IMR-90 (cell line): ENCODE measurements at regions not wholly inside any gene's neighbourhood (a gene's known extent, or its start where the extent isn't known, plus 50 kb on each side); places are given as distances from the start of the nearest gene placed in this dataset.

Experiments
- ATAC-seq: fragments of 200-7000 bp; cut with Tn5 transposase; 2 replicates; pipeline ENCODE4 v1.9.1; 2020; ENCODE audit warnings: low read depth, mild to moderate bottlenecking, moderate library complexity
- BruUV-seq: library from RNA; stranded (reverse); fragments of 400-500 nt; replicated peaks from 2 replicates; lab custom pipeline; 2021; lab: Mats Ljungman, UMichigan
- CTCF ChIA-PET: fragments of 300-600 bp; formaldehyde crosslinking; extraction: SDS; loops from one replicate; lab custom pipeline; 2021; ENCODE audit warnings: antibody characterized with exemption; lab: Yijun Ruan, JAX
- POLR2A ChIA-PET: fragments of 300-600 bp; sonication (Branson Sonifier 250); formaldehyde crosslinking; loops from one replicate; lab custom pipeline; 2022; ENCODE audit warnings: antibody characterized with exemption; ENCODE audit not compliant: unreplicated experiment; lab: Charles Lee
- DNase-seq: peaks from one replicate; pipeline ENCODE4 v3.0.0; 2013
- H2AFZ ChIP-seq: replicated peaks from 2 replicates; pipeline ENCODE3; 2013; ENCODE audit warnings: low read length, mild to moderate bottlenecking; ENCODE audit not compliant: poor library complexity
- H2AK5ac ChIP-seq: 2 replicates; pipeline ENCODE4 v1.6.1; 2013; ENCODE audit warnings: low read depth, low read length, inconsistent platforms
- H2AK9ac ChIP-seq: replicated peaks from 2 replicates; pipeline ENCODE3; 2013; ENCODE audit warnings: mild to moderate bottlenecking, low read depth, low read length, moderate library complexity; ENCODE audit not compliant: poor library complexity
- H2BK120ac ChIP-seq: 2 replicates; pipeline ENCODE4 v1.6.1; 2013; ENCODE audit warnings: low read depth, low read length, inconsistent platforms
- H2BK15ac ChIP-seq: 3 replicates; pipeline ENCODE4 v1.6.1; 2013; ENCODE audit warnings: low read depth, low read length, inconsistent platforms
- H2BK20ac ChIP-seq: 2 replicates; pipeline ENCODE4 v1.6.1; 2013; ENCODE audit warnings: low read depth, mild to moderate bottlenecking, inconsistent platforms, low read length, moderate library complexity
- H2BK5ac ChIP-seq: 2 replicates; pipeline ENCODE4 v1.6.1; 2013; ENCODE audit warnings: mild to moderate bottlenecking, low read depth, low read length, inconsistent platforms; ENCODE audit not compliant: poor library complexity, severe bottlenecking
- H3K14ac ChIP-seq: replicated peaks from 2 replicates; pipeline ENCODE4 v1.6.1; 2013; ENCODE audit warnings: low read depth, low read length, inconsistent platforms
- H3K18ac ChIP-seq: 2 replicates; pipeline ENCODE4 v1.6.1; 2013; ENCODE audit warnings: low read depth, low read length, control low read depth
- H3K23ac ChIP-seq: 2 replicates; pipeline ENCODE4 v1.6.1; 2013; ENCODE audit warnings: low read depth, low read length, inconsistent platforms
- H3K27ac ChIP-seq: 2 replicates; pipeline ENCODE4 v1.5.1; 2013; ENCODE audit warnings: mild to moderate bottlenecking, control low read depth, low read length; ENCODE audit not compliant: insufficient read depth
- H3K27me3 ChIP-seq: 2 replicates; pipeline ENCODE4 v1.6.1; 2013; ENCODE audit warnings: low read length; ENCODE audit not compliant: control insufficient read depth, insufficient read depth
- H3K36me3 ChIP-seq: 2 replicates; pipeline ENCODE4 v1.6.1; 2013; ENCODE audit warnings: low read length, mixed read lengths; ENCODE audit not compliant: control insufficient read depth, insufficient read depth
- H3K4ac ChIP-seq: 2 replicates; pipeline ENCODE4 v1.6.1; 2013; ENCODE audit warnings: low read depth, low read length, inconsistent platforms
- H3K4me1 ChIP-seq: 2 replicates; pipeline ENCODE4 v1.6.1; 2013; ENCODE audit warnings: low read length, mixed read lengths; ENCODE audit not compliant: control insufficient read depth, insufficient read depth
- H3K4me2 ChIP-seq: 2 replicates; pipeline ENCODE4 v1.6.1; 2013; ENCODE audit warnings: low read depth, mild to moderate bottlenecking, control low read depth, low read length, moderate library complexity
- H3K4me3 ChIP-seq: 2 replicates; pipeline ENCODE4 v1.5.1; 2013; ENCODE audit warnings: low read depth, mild to moderate bottlenecking, control low read depth, low read length, moderate library complexity; ENCODE audit not compliant: insufficient read depth
- H3K56ac ChIP-seq: 2 replicates; pipeline ENCODE4 v1.6.1; 2013; ENCODE audit warnings: low read length, inconsistent platforms; ENCODE audit not compliant: insufficient read depth; ENCODE audit errors: extremely low read depth
- H3K79me1 ChIP-seq, 2 experiments: 2 replicates each; pipeline ENCODE4 v1.6.1; 2013; ENCODE audit warnings: low read length in 2 of 2, inconsistent platforms in 1 of 2, low read depth in 1 of 2
- H3K9ac ChIP-seq: 2 replicates; pipeline ENCODE4 v1.6.1; 2013; ENCODE audit warnings: low read depth, low read length, control low read depth
- H3K9me1 ChIP-seq: 2 replicates; pipeline ENCODE4 v1.6.1; 2013; ENCODE audit warnings: low read length, inconsistent platforms; ENCODE audit not compliant: insufficient read depth
- H3K9me3 ChIP-seq: 2 replicates; pipeline ENCODE4 v1.6.1; 2013; ENCODE audit warnings: low read length; ENCODE audit not compliant: control insufficient read depth, insufficient read depth
- H4K20me1 ChIP-seq: 2 replicates; pipeline ENCODE4 v1.6.1; 2013; ENCODE audit warnings: low read length, inconsistent platforms; ENCODE audit not compliant: insufficient read depth
- H4K5ac ChIP-seq: 2 replicates; pipeline ENCODE4 v1.6.1; 2013; ENCODE audit warnings: mild to moderate bottlenecking, low read depth, low read length, control low read depth
- H4K8ac ChIP-seq, 2 experiments: 2 replicates each; pipeline ENCODE4 v1.6.1; 2013; ENCODE audit warnings: low read depth in 2 of 2, low read length in 2 of 2, control low read depth in 1 of 2, inconsistent platforms in 1 of 2
- H4K91ac ChIP-seq: 2 replicates; pipeline ENCODE4 v1.6.1; 2013; ENCODE audit warnings: low read depth, low read length, inconsistent platforms; ENCODE audit not compliant: insufficient read depth
- BHLHE40 ChIP-seq: fragments of 150-350 bp; IDR thresholded peaks from 2 replicates; pipeline ENCODE4 v1.6.1; 2016; ENCODE audit warnings: mild to moderate bottlenecking, low read depth, low read length
- CEBPB ChIP-seq: IDR thresholded peaks from 2 replicates; pipeline ENCODE4 v1.6.1; 2012; ENCODE audit warnings: low read depth, low read length, improper control_type of control experiment
- CHD1 ChIP-seq: IDR thresholded peaks from 2 replicates; pipeline ENCODE4 v1.6.1; 2012; ENCODE audit warnings: low read depth, low read length, improper control_type of control experiment
- FOS ChIP-seq: fragments of 150-350 bp; IDR thresholded peaks from 2 replicates; pipeline ENCODE4 v1.6.1; 2016; ENCODE audit warnings: low read depth, low read length
- MAFK ChIP-seq: IDR thresholded peaks from 2 replicates; pipeline ENCODE4 v1.6.1; 2012; ENCODE audit warnings: low read depth, low read length, improper control_type of control experiment
- MAZ ChIP-seq: IDR thresholded peaks from 2 replicates; pipeline ENCODE4 v1.6.1; 2012; ENCODE audit warnings: low read depth, mild to moderate bottlenecking, low read length, improper control_type of control experiment, moderate library complexity, borderline replicate concordance
- MXI1 ChIP-seq: IDR thresholded peaks from 2 replicates; pipeline ENCODE4 v1.6.1; 2012; ENCODE audit warnings: low read depth, mild to moderate bottlenecking, low read length, moderate library complexity, borderline replicate concordance
- NFE2L2 ChIP-seq: fragments of 150-350 bp; IDR thresholded peaks from 2 replicates; pipeline ENCODE4 v1.6.1; 2016; ENCODE audit warnings: low read depth, mild to moderate bottlenecking, low read length
- POLR2A ChIP-seq: IDR thresholded peaks from 2 replicates; pipeline ENCODE4 v1.6.1; 2012; ENCODE audit warnings: mild to moderate bottlenecking, low read depth, low read length
- RAD21 ChIP-seq: IDR thresholded peaks from 2 replicates; pipeline ENCODE4 v1.6.1; 2012; ENCODE audit warnings: low read length, improper control_type of control experiment
- RCOR1 ChIP-seq: IDR thresholded peaks from 2 replicates; pipeline ENCODE4 v1.6.1; 2012; ENCODE audit warnings: mild to moderate bottlenecking, low read length, improper control_type of control experiment; ENCODE audit not compliant: insufficient replicate concordance
- SMC3 ChIP-seq: fragments of 150-350 bp; IDR thresholded peaks from 2 replicates; pipeline ENCODE4 v1.6.1; 2016; ENCODE audit warnings: low read depth, mild to moderate bottlenecking, antibody characterized with exemption, low read length, moderate library complexity
- WGBS, 2 experiments: methylation state at CpG; one replicate each; pipeline versions ENCODE4 v1.1.5 to v1.1.7; 2013; ENCODE audit warnings: missing lambda C conversion rate in 2 of 2; ENCODE audit not compliant: insufficient read length in 1 of 2; ENCODE audit errors: extremely low coverage in 2 of 2; 5-methylcytosine and 5-hydroxymethylcytosine counted together
- dilution Hi-C: fragments of 300-500 bp; cut with HindIII; formaldehyde crosslinking; loops from one replicate; pipeline ENCODE4 v1.14.3; 2018; ENCODE audit warnings: low sequenced_read_pairs; ENCODE audit not compliant: unreplicated experiment
- in situ Hi-C: fragments of 300-500 bp; cut with MboI; formaldehyde crosslinking; loops from 3 replicates; pipeline ENCODE4 v1.14.3; 2019; ENCODE audit warnings: low sequenced_read_pairs, inconsistent platforms, mixed read lengths
- intact Hi-C: fragments of 100-400 bp; cut with micrococcal nuclease; formaldehyde crosslinking; loops from 2 replicates; pipeline ENCODE4 v1.10.0; 2022
- TF ChIP-seq, protein P1 (sequence below): fragments of 150-350 bp; IDR thresholded peaks from 2 replicates; pipeline ENCODE4 v1.6.1; 2017; ENCODE audit warnings: mild to moderate bottlenecking, antibody characterized with exemption, low read length, low read depth
- TF ChIP-seq, protein P2 (sequence below): fragments of 150-350 bp; IDR thresholded peaks from 2 replicates; pipeline ENCODE4 v1.6.1; 2016; ENCODE audit warnings: low read depth, mild to moderate bottlenecking, low read length, moderate library complexity, borderline replicate concordance
- TF ChIP-seq, protein P3 (sequence below): conservative IDR thresholded peaks from 2 replicates; pipeline ENCODE4 v1.5.1; 2012; ENCODE audit warnings: mild to moderate bottlenecking, low read depth, low read length, improper control_type of control experiment

DNA sequence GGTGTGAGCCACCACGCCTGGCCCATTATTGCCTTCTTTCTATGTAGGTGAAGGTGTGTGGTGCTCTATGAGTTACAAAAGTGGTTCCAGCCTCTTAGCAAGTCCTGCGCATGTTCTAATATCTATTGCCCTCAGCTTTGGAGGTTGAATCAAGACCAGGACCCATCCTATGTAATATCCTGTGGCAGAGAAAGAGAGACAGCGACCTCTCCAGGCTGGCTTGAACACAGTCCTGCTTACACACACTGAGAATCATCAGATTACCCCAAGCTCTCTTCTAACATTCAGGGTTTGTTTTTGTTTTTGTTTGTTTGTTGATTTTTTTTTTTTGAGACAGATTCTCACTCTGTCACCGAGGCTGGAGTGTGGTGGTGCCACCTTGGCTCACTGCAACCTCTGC lies 94.7 kb upstream of the OSMR start:
- Histone ChIP-seq H2AFZ (no peak overlapping the region), H3K56ac (no peak overlapping the region), H3K9me3 (no peaks in the 10 kb centered on the region), H2BK120ac (no peak overlapping the region), H4K5ac (no peak overlapping the region), H3K4ac (no peak overlapping the region), H3K27me3 (peaks cover 25% of the 10 kb centered on the region), H2BK15ac (no peak overlapping the region), H4K20me1 (no peaks in the 10 kb centered on the region), H3K27ac (no peak overlapping the region), H3K79me1 (no peaks in the 10 kb centered on the region), H3K4me3 (no peak overlapping the region), H3K9me1 (peaks cover 6% of the 10 kb centered on the region), H2BK5ac (no peak overlapping the region), H2BK20ac (no peak overlapping the region), H4K8ac (no peak overlapping the region), H4K91ac (no peak overlapping the region), H3K23ac (no peak overlapping the region), H3K9ac (no peak overlapping the region), H3K14ac (no peak overlapping the region), H3K36me3 (no peaks in the 10 kb centered on the region), H3K4me1 (peaks cover 6% of the 10 kb centered on the region), H3K4me2 (no peak overlapping the region), H2AK5ac (no peak overlapping the region), H2AK9ac (no peak overlapping the region), H3K18ac (no peak overlapping the region)
- WGBS, 2 experiments = no CpG with 5 or more reads among the region's 4 CpGs
- ChIA-PET CTCF (interaction anchor here (1.6 to 2.4 kb wide), 2 partner anchors 26 to 309 kb away, joined by 3 to 7 read pairs; no protein-coding TSS in a partner anchor), POLR2A (no interaction called here)
- DNase-seq (no peak), ATAC-seq (no peak)
- in situ Hi-C loops = no loop called here
- dilution Hi-C loops = no loop called here
- intact Hi-C loops = no loop called here
- TF ChIP-seq NFE2L2 (no peak), POLR2A (no peak), MXI1 (no peak), FOS (no peak), MAFK (no peak), CHD1 (no peak), RCOR1 (no peak), RAD21 (no peak), MAZ (no peak), SMC3 (no peak), CEBPB (no peak), BHLHE40 (no peak)
- TF ChIP-seq, protein P1, sequence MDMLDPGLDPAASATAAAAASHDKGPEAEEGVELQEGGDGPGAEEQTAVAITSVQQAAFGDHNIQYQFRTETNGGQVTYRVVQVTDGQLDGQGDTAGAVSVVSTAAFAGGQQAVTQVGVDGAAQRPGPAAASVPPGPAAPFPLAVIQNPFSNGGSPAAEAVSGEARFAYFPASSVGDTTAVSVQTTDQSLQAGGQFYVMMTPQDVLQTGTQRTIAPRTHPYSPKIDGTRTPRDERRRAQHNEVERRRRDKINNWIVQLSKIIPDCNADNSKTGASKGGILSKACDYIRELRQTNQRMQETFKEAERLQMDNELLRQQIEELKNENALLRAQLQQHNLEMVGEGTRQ = no peak
- TF ChIP-seq, protein P2, sequence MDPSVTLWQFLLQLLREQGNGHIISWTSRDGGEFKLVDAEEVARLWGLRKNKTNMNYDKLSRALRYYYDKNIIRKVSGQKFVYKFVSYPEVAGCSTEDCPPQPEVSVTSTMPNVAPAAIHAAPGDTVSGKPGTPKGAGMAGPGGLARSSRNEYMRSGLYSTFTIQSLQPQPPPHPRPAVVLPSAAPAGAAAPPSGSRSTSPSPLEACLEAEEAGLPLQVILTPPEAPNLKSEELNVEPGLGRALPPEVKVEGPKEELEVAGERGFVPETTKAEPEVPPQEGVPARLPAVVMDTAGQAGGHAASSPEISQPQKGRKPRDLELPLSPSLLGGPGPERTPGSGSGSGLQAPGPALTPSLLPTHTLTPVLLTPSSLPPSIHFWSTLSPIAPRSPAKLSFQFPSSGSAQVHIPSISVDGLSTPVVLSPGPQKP = no peak
- TF ChIP-seq, protein P3, sequence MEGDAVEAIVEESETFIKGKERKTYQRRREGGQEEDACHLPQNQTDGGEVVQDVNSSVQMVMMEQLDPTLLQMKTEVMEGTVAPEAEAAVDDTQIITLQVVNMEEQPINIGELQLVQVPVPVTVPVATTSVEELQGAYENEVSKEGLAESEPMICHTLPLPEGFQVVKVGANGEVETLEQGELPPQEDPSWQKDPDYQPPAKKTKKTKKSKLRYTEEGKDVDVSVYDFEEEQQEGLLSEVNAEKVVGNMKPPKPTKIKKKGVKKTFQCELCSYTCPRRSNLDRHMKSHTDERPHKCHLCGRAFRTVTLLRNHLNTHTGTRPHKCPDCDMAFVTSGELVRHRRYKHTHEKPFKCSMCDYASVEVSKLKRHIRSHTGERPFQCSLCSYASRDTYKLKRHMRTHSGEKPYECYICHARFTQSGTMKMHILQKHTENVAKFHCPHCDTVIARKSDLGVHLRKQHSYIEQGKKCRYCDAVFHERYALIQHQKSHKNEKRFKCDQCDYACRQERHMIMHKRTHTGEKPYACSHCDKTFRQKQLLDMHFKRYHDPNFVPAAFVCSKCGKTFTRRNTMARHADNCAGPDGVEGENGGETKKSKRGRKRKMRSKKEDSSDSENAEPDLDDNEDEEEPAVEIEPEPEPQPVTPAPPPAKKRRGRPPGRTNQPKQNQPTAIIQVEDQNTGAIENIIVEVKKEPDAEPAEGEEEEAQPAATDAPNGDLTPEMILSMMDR = no peak
- no TSS peak for BruUV-seq
